Left ventricle myocardium inferior (tissue), 1 donor: ENCODE measurements at regions not wholly inside any gene's neighbourhood (a gene's known extent, or its start where the extent isn't known, plus 50 kb on each side); places are given as distances from the start of the nearest gene placed in this dataset.

Experiments used
- DNase-seq: peaks from one replicate; pipeline ENCODE4 v3.0.0-alpha.2; 2020
- H3K27ac ChIP-seq: fragments of 200-600 bp; replicated peaks from 2 replicates; pipeline ENCODE4 v1.8.0; 2021
- H3K27me3 ChIP-seq: fragments of 200-600 bp; 2 replicates; pipeline ENCODE4 v1.8.0; 2021; ENCODE audit warnings: low read depth
- H3K36me3 ChIP-seq: fragments of 200-600 bp; 2 replicates; pipeline ENCODE4 v1.8.0; 2021
- H3K4me1 ChIP-seq: fragments of 200-600 bp; 2 replicates; pipeline ENCODE4 v1.8.0; 2021
- H3K4me3 ChIP-seq: fragments of 200-600 bp; 2 replicates; pipeline ENCODE4 v1.8.0; 2021; ENCODE audit warnings: mild to moderate bottlenecking, moderate library complexity
- H3K9me3 ChIP-seq: fragments of 200-600 bp; replicated peaks from 2 replicates; pipeline ENCODE4 v1.8.0; 2021
- CTCF ChIP-seq: fragments of 200-600 bp; IDR thresholded peaks from 2 replicates; pipeline ENCODE4 v1.8.0; 2021; ENCODE audit warnings: antibody characterized with exemption, mild to moderate bottlenecking, borderline replicate concordance
- intact Hi-C: fragments of 100-400 bp; cut with micrococcal nuclease; formaldehyde crosslinking; loops from one replicate; pipeline ENCODE4 v1.11.0; 2022
- donor health status: DM: no; HTN: yes; CAD: no; lungs with severe emphysema.

GRCh38 chr7:17713584-17713983, 226.7 kb downstream of the SNX13 start:
- Histone ChIP-seq H3K9me3 (no peaks in the 10 kb centered on the region), H3K27ac (no peak overlapping the region), H3K4me3 (no peak overlapping the region), H3K4me1 (no peaks in the 10 kb centered on the region), H3K36me3 (no peaks in the 10 kb centered on the region), H3K27me3 (no peaks in the 10 kb centered on the region)
- intact Hi-C loops: no loop called here
- TF ChIP-seq CTCF: no peak
- no peak for DNase-seq

- Histone ChIP-seq H3K36me3 (no peaks in the 10 kb centered on the region), H3K4me1 (peaks cover 6% of the 10 kb centered on the region), H3K27ac (no peak overlapping the region), H3K4me3 (no peak overlapping the region), H3K9me3 (no peaks in the 10 kb centered on the region), H3K27me3 (no peaks in the 10 kb centered on the region)
- no peak for TF ChIP-seq CTCF
- no peak for DNase-seq
- intact Hi-C loops: no loop called here
Measured at GRCh38 chr7:17716816-17717215, 223.5 kb downstream of the SNX13 start.

GRCh38 chr7:17719998-17720397, 220.3 kb downstream of the SNX13 start:
- no peak for DNase-seq
- TF ChIP-seq CTCF: no peak
- Histone ChIP-seq H3K9me3 (no peaks in the 10 kb centered on the region), H3K36me3 (no peaks in the 10 kb centered on the region), H3K4me3 (no peak overlapping the region), H3K27ac (no peak overlapping the region), H3K27me3 (no peaks in the 10 kb centered on the region), H3K4me1 (peaks cover 10% of the 10 kb centered on the region)
- intact Hi-C loops: no loop called here

- intact Hi-C loops: no loop called here
- H3K4me3 ChIP-seq: no peak overlapping the region
- H3K27me3 ChIP-seq: no peaks in the 10 kb centered on the region
- no peaks in the 10 kb centered on the region for H3K9me3 ChIP-seq
- DNase-seq: no peak
- no peak for TF ChIP-seq CTCF
- no peak overlapping the region for H3K27ac ChIP-seq
- no peaks in the 10 kb centered on the region for H3K36me3 ChIP-seq
- peaks cover 10% of the 10 kb centered on the region for H3K4me1 ChIP-seq
Measured at GRCh38 chr7:17721736-17722285, 218.5 kb downstream of the SNX13 start.

GRCh38 chr7:17722798-17723197, 217.5 kb downstream of the SNX13 start:
- Histone ChIP-seq H3K4me3 (no peak overlapping the region), H3K27ac (no peak overlapping the region), H3K27me3 (no peaks in the 10 kb centered on the region), H3K4me1 (peaks cover 10% of the 10 kb centered on the region), H3K9me3 (no peaks in the 10 kb centered on the region), H3K36me3 (no peaks in the 10 kb centered on the region)
- intact Hi-C loops: no loop called here
- no peak for TF ChIP-seq CTCF
- no peak for DNase-seq
